Ishikawa (cell line): ENCODE measurements at regions not wholly inside any gene's neighbourhood (a gene's known extent, or its start where the extent isn't known, plus 50 kb on each side); places are given as distances from the start of the nearest gene placed in this dataset.

ENCODE experiments used
- TAF1 ChIP-seq: IDR thresholded peaks from 2 replicates; pipeline ENCODE4 v1.6.1; 2012; ENCODE audit warnings: low read depth, mild to moderate bottlenecking
- TEAD4 ChIP-seq: IDR thresholded peaks from 2 replicates; pipeline ENCODE4 v1.6.1; 2012
- TF ChIP-seq, protein P1 (sequence below): IDR thresholded peaks from 2 replicates; pipeline ENCODE4 v1.6.1; 2012; ENCODE audit warnings: low read depth, mild to moderate bottlenecking

- TF ChIP-seq TEAD4 (no peak), TAF1 (no peak)
- TF ChIP-seq, protein P1, sequence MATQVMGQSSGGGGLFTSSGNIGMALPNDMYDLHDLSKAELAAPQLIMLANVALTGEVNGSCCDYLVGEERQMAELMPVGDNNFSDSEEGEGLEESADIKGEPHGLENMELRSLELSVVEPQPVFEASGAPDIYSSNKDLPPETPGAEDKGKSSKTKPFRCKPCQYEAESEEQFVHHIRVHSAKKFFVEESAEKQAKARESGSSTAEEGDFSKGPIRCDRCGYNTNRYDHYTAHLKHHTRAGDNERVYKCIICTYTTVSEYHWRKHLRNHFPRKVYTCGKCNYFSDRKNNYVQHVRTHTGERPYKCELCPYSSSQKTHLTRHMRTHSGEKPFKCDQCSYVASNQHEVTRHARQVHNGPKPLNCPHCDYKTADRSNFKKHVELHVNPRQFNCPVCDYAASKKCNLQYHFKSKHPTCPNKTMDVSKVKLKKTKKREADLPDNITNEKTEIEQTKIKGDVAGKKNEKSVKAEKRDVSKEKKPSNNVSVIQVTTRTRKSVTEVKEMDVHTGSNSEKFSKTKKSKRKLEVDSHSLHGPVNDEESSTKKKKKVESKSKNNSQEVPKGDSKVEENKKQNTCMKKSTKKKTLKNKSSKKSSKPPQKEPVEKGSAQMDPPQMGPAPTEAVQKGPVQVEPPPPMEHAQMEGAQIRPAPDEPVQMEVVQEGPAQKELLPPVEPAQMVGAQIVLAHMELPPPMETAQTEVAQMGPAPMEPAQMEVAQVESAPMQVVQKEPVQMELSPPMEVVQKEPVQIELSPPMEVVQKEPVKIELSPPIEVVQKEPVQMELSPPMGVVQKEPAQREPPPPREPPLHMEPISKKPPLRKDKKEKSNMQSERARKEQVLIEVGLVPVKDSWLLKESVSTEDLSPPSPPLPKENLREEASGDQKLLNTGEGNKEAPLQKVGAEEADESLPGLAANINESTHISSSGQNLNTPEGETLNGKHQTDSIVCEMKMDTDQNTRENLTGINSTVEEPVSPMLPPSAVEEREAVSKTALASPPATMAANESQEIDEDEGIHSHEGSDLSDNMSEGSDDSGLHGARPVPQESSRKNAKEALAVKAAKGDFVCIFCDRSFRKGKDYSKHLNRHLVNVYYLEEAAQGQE, result no peak
These were observed 321.8 kb upstream of the TMTC1 start for GRCh38 chr12:30105505-30105904.
